Renal cortical epithelial cell (primary cell): ENCODE measurements at regions not wholly inside any gene's neighbourhood (a gene's known extent, or its start where the extent isn't known, plus 50 kb on each side); places are given as distances from the start of the nearest gene placed in this dataset.

Experiments
- DNase-seq: peaks from one replicate; pipeline ENCODE4 v3.0.0-alpha.2; 2011; ENCODE audit warnings: low read depth

- no peak for DNase-seq
Observed at GRCh38 chr10:4688601-4689000, 137.4 kb upstream of the AKR1E2 start.

- DNase-seq = no peak
Observed at GRCh38 chr10:4688168-4688567, 137.8 kb upstream of the AKR1E2 start.

- no peak for DNase-seq
Observed at GRCh38 chr10:4687397-4687796, 138.6 kb upstream of the AKR1E2 start.

- DNase-seq = peak; percentile 94
Observed at GRCh38 chr10:4686644-4686996, 139.4 kb upstream of the AKR1E2 start.

GRCh38 chr10:4685904-4686643 is 139.9 kb upstream of the AKR1E2 start:
- DNase-seq = no peak

GRCh38 chr10:4685491-4685890 is 140.5 kb upstream of the AKR1E2 start:
- DNase-seq = no peak

- peak; percentile 43 for DNase-seq
Observed at GRCh38 chr10:4684434-4684833, 141.6 kb upstream of the AKR1E2 start.

GRCh38 chr10:4683838-4684237 is 142.2 kb upstream of the AKR1E2 start:
- no peak for DNase-seq

GRCh38 chr10:4683137-4683536 is 142.9 kb upstream of the AKR1E2 start:
- no peak for DNase-seq

- DNase-seq = no peak
Observed at GRCh38 chr10:4678951-4679671, 146.9 kb upstream of the AKR1E2 start.

GRCh38 chr10:4678023-4678950 is 147.7 kb upstream of the AKR1E2 start:
- peak; percentile 80 for DNase-seq

GRCh38 chr10:4677296-4678021 is 148.5 kb upstream of the AKR1E2 start:
- peak; percentile 52 for DNase-seq

GRCh38 chr10:4676566-4676965 is 149.4 kb upstream of the AKR1E2 start:
- no peak for DNase-seq

GRCh38 chr10:4675808-4676207 is 150.2 kb upstream of the AKR1E2 start:
- no peak for DNase-seq

- no peak for DNase-seq
Observed at GRCh38 chr10:4673279-4674040, 152.5 kb upstream of the AKR1E2 start.

- DNase-seq = no peak
Observed at GRCh38 chr10:4672201-4672600, 153.8 kb upstream of the AKR1E2 start.

GRCh38 chr10:4671451-4672145 is 154.4 kb upstream of the AKR1E2 start:
- DNase-seq = peak; percentile 59

GRCh38 chr10:4670737-4671136 is 155.3 kb upstream of the AKR1E2 start:
- peak; percentile 93 for DNase-seq

- no peak for DNase-seq
Observed at GRCh38 chr10:4669585-4669984, 156.4 kb upstream of the AKR1E2 start.
